PC-3 (cell line): ENCODE measurements at regions not wholly inside any gene's neighbourhood (a gene's known extent, or its start where the extent isn't known, plus 50 kb on each side); places are given as distances from the start of the nearest gene placed in this dataset.

Source experiments
- ATAC-seq: fragments of 200-7000 bp; cut with Tn5 transposase; 2 replicates; pipeline ENCODE4 v1.9.1; 2020; ENCODE audit warnings: mild to moderate bottlenecking, moderate library complexity
- BruUV-seq: library from RNA; stranded (reverse); fragments of 400-500 nt; replicated peaks from 2 replicates; lab custom pipeline; 2021; lab: Mats Ljungman, UMichigan
- CTCF ChIA-PET: fragments of 300-600 bp; sonication (Branson Sonifier 250); formaldehyde crosslinking; loops from one replicate; lab custom pipeline; 2022; ENCODE audit warnings: antibody characterized with exemption; lab: Charles Lee
- POLR2A ChIA-PET: fragments of 300-600 bp; sonication (Branson Sonifier 250); formaldehyde crosslinking; loops from one replicate; lab custom pipeline; 2022; ENCODE audit warnings: antibody characterized with exemption; ENCODE audit not compliant: unreplicated experiment; lab: Charles Lee
- DNase-seq: peaks from one replicate; pipeline ENCODE4 v3.0.0-alpha.2; 2015
- H2AFZ ChIP-seq: fragments of 300-600 bp; sonication (generic); 2 replicates; pipeline ENCODE4 v1.6.0; 2016; ENCODE audit warnings: antibody characterized with exemption, low read length
- H3F3A ChIP-seq: fragments of 300-600 bp; sonication (generic); one replicate; pipeline ENCODE4 v1.6.0; 2017; ENCODE audit warnings: antibody characterized with exemption, low read length, control low read depth, mild to moderate bottlenecking; ENCODE audit not compliant: unreplicated experiment
- H3K27ac ChIP-seq: fragments of 300-600 bp; sonication (generic); 2 replicates; pipeline ENCODE4 v1.5.1; 2016; ENCODE audit warnings: mild to moderate bottlenecking, low read length
- H3K27me3 ChIP-seq: fragments of 300-600 bp; sonication (generic); 2 replicates; pipeline ENCODE4 v1.6.1; 2016; ENCODE audit warnings: low read length, mixed read lengths
- H3K36me3 ChIP-seq: fragments of 300-600 bp; sonication (generic); 2 replicates; pipeline ENCODE4 v1.6.1; 2016; ENCODE audit warnings: low read depth, mixed run types, low read length, mixed read lengths
- H3K4me1 ChIP-seq: fragments of 300-600 bp; sonication (generic); 2 replicates; pipeline ENCODE4 v1.5.1; 2016; ENCODE audit warnings: low read length; ENCODE audit not compliant: insufficient read depth
- H3K4me2 ChIP-seq: fragments of 300-600 bp; sonication (generic); 2 replicates; pipeline ENCODE4 v1.6.0; 2016; ENCODE audit warnings: low read length
- H3K4me3 ChIP-seq: fragments of 300-600 bp; sonication (generic); 2 replicates; pipeline ENCODE4 v1.5.1; 2016; ENCODE audit warnings: mild to moderate bottlenecking, low read length, mixed read lengths
- H3K79me2 ChIP-seq: fragments of 300-600 bp; sonication (generic); 2 replicates; pipeline ENCODE4 v1.6.1; 2017; ENCODE audit warnings: low read length, mixed read lengths
- H3K9ac ChIP-seq: fragments of 300-600 bp; sonication (generic); 2 replicates; pipeline ENCODE4 v1.6.0; 2016; ENCODE audit warnings: mild to moderate bottlenecking, low read length
- H3K9me2 ChIP-seq: fragments of 300-600 bp; sonication (generic); replicated peaks from 2 replicates; pipeline ENCODE4 v1.6.1; 2016; ENCODE audit warnings: mixed run types, low read length, mixed read lengths
- H3K9me3 ChIP-seq: fragments of 300-600 bp; sonication (generic); 2 replicates; pipeline ENCODE4 v1.6.1; 2016; ENCODE audit warnings: low read length, mixed read lengths
- H4K20me1 ChIP-seq: fragments of 300-600 bp; sonication (generic); 2 replicates; pipeline ENCODE4 v1.6.1; 2016; ENCODE audit warnings: low read length, mixed read lengths
- EZH2 ChIP-seq: fragments of 300-600 bp; sonication (generic); IDR thresholded peaks from one replicate; pipeline ENCODE4 v1.6.1; 2017; ENCODE audit warnings: antibody characterized with exemption, mild to moderate bottlenecking, low read length; ENCODE audit not compliant: unreplicated experiment
- EZH2phosphoT487 ChIP-seq: fragments of 300-600 bp; sonication (generic); IDR thresholded peaks from 2 replicates; pipeline ENCODE4 v1.6.1; 2018; ENCODE audit warnings: mild to moderate bottlenecking, antibody characterized with exemption, low read length, borderline replicate concordance
- intact Hi-C: fragments of 100-400 bp; cut with micrococcal nuclease; formaldehyde crosslinking; loops from 2 replicates; pipeline ENCODE4 v1.9.0; 2023
- TF ChIP-seq, protein P1 (sequence below): fragments of 300-600 bp; sonication (generic); conservative IDR thresholded peaks from 2 replicates; pipeline ENCODE4 v1.5.1; 2017; ENCODE audit warnings: antibody characterized with exemption, low read depth, mild to moderate bottlenecking, low read length

DNA sequence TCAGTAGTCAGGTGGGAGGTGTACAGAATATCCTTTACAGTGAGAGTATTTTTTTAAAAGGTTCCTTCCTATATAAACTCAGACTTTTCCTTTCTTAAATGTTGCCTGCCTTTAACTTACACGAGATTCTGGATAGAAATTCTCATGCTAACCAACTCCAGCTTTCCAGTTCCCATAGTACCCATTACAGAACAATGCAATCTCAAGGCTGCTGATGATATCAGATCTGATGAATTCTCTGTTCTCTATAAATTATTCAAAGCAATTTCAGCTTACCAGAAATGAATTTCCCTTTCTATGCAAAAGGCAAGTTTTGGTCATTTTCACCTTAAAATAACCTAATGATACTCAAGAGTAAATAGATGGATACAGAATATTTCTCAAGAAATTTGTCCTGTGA lies 90.3 kb downstream of the NUDT12 start:
- no peak for DNase-seq
- no peak overlapping the region for H2AFZ ChIP-seq
- no peaks in the 10 kb centered on the region for H3K9me3 ChIP-seq
- no peaks in the 10 kb centered on the region for H3K36me3 ChIP-seq
- peak overlapping the region; percentile 21 for H3K27ac ChIP-seq
- no peak for ATAC-seq
- peaks cover 50% of the 10 kb centered on the region for H3K4me1 ChIP-seq
- no peak overlapping the region for H3K9ac ChIP-seq
- no peak overlapping the region for H3K4me3 ChIP-seq
- CTCF ChIA-PET = no interaction called here
- BruUV-seq = no TSS peak
- H3K9me2 ChIP-seq = no peaks in the 10 kb centered on the region
- H4K20me1 ChIP-seq = no peaks in the 10 kb centered on the region
- intact Hi-C loops = loop anchor here (5.0 kb wide), 1 partner anchor 40 kb away; no protein-coding TSS in a partner anchor
- TF ChIP-seq, protein P1, sequence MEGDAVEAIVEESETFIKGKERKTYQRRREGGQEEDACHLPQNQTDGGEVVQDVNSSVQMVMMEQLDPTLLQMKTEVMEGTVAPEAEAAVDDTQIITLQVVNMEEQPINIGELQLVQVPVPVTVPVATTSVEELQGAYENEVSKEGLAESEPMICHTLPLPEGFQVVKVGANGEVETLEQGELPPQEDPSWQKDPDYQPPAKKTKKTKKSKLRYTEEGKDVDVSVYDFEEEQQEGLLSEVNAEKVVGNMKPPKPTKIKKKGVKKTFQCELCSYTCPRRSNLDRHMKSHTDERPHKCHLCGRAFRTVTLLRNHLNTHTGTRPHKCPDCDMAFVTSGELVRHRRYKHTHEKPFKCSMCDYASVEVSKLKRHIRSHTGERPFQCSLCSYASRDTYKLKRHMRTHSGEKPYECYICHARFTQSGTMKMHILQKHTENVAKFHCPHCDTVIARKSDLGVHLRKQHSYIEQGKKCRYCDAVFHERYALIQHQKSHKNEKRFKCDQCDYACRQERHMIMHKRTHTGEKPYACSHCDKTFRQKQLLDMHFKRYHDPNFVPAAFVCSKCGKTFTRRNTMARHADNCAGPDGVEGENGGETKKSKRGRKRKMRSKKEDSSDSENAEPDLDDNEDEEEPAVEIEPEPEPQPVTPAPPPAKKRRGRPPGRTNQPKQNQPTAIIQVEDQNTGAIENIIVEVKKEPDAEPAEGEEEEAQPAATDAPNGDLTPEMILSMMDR = no peak
- no peak for TF ChIP-seq EZH2
- POLR2A ChIA-PET = no interaction called here
- H3K27me3 ChIP-seq = no peaks in the 10 kb centered on the region
- peaks cover 14% of the 10 kb centered on the region for H3F3A ChIP-seq
- H3K79me2 ChIP-seq = no peaks in the 10 kb centered on the region
- peak overlapping the region; percentile 11; the same call in 1 of the 2 replicates for H3K4me2 ChIP-seq

DNA sequence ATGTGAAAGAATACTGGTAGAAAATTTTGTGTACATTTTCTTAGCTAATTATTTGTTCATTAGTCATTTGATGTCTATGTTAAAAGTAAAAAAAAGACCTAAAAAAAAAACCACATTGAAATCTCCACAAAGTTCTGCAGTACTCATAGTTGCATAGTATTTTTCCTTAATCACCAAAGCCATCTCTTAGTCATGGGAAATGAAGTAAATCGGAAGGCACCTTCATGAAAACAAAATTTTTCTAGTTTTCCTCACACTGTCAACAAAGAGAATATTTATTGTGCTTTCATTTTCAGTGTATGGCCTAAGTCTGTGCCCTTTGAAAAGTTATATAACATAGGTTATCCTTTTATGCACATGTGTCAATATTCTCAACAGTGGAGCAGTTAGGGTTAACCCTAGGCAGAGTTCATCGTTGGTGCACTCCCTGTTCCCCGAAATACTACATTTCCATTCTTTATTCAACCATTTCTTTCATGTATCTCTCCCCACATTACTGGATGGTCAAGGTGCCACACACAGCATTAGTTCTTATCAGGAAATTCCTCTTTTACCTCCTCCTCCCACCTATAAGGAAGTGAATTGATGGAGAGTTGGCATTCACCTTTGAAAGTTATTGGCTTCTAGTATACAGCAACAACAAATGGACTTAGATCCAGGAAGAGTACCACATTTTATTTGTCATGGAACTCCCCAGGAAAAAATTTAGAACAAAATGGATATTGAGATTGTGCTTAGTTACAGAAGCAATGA lies 93.1 kb downstream of the NUDT12 start:
- Histone ChIP-seq H3K9me3 (no peaks in the 10 kb centered on the region), H3K4me1 (peaks cover 61% of the 10 kb centered on the region), H3K4me2 (peak overlapping the region; percentile 39), H3K9ac (no peak overlapping the region), H4K20me1 (no peaks in the 10 kb centered on the region), H3F3A (peaks cover 14% of the 10 kb centered on the region), H3K4me3 (peak overlapping the region; percentile 13), H3K79me2 (no peaks in the 10 kb centered on the region), H3K27ac (peak overlapping the region; percentile 62), H2AFZ (peak overlapping the region; percentile 1; the same call in 1 of the 2 replicates), H3K9me2 (no peaks in the 10 kb centered on the region), H3K27me3 (no peaks in the 10 kb centered on the region), H3K36me3 (no peaks in the 10 kb centered on the region)
- no peak for TF ChIP-seq EZH2
- no peak for TF ChIP-seq EZH2phosphoT487
- TF ChIP-seq, protein P1 = no peak
- ChIA-PET CTCF (interaction anchor here (0.6 kb wide), 1 partner anchor 212 kb away, joined by 3 read pairs; no protein-coding TSS in a partner anchor), POLR2A (no interaction called here)
- no TSS peak for BruUV-seq
- DNase-seq (peak; percentile 90), ATAC-seq (peak; percentile 80)
- intact Hi-C loops = loop anchor here (5.0 kb wide), 2 partner anchors 37 to 92 kb away; no protein-coding TSS in a partner anchor

DNA sequence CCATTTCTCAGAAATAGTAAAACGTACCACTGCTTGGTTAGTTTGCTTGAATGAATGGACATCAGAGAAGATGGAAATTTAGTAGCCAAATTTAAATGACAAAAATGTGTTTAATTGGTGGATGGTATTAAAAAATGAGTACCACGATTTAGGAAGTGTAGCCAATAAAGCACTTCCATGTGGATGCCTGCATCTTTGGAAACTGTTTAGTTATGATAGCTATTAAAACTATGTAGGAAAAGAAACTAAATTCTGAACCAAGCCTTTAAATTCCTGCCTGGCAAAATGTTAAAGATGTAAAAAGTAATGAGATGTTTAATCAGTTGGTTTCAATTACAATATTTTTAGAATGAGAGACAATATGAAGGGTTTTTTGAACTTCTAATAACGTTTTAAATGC lies 94.8 kb downstream of the NUDT12 start:
- no peaks in the 10 kb centered on the region for H3K79me2 ChIP-seq
- no peaks in the 10 kb centered on the region for H4K20me1 ChIP-seq
- no peak overlapping the region for H3K9ac ChIP-seq
- no peaks in the 10 kb centered on the region for H3K27me3 ChIP-seq
- H3K4me1 ChIP-seq = peaks cover 51% of the 10 kb centered on the region
- no peak overlapping the region for H3K27ac ChIP-seq
- H3K9me3 ChIP-seq = no peaks in the 10 kb centered on the region
- DNase-seq = no peak
- intact Hi-C loops = loop anchor here (5.0 kb wide), 1 partner anchor 91 kb away; no protein-coding TSS in a partner anchor
- H3K4me3 ChIP-seq = no peak overlapping the region
- ChIA-PET CTCF (interaction anchor here (0.5 kb wide), 1 partner anchor 11 kb away, joined by 4 read pairs; no protein-coding TSS in a partner anchor), POLR2A (no interaction called here)
- no peak overlapping the region for H3K4me2 ChIP-seq
- H2AFZ ChIP-seq = no peak overlapping the region
- H3K9me2 ChIP-seq = no peaks in the 10 kb centered on the region
- no peak for ATAC-seq
- no TSS peak for BruUV-seq
- H3F3A ChIP-seq = peaks cover 14% of the 10 kb centered on the region
- H3K36me3 ChIP-seq = no peaks in the 10 kb centered on the region
- TF ChIP-seq, protein P1 = no peak
- TF ChIP-seq EZH2 = no peak
- no peak for TF ChIP-seq EZH2phosphoT487
